H1 (cell line): ENCODE measurements at regions not wholly inside any gene's neighbourhood (a gene's known extent, or its start where the extent isn't known, plus 50 kb on each side); places are given as distances from the start of the nearest gene placed in this dataset.

ENCODE experiments used
- ASH2L ChIP-seq: fragments of 200-600, 300-600 bp; sonication (generic); IDR thresholded peaks from one replicate; pipeline ENCODE4 v1.7.1; 2017; ENCODE audit warnings: low read length
- GABPA ChIP-seq: IDR thresholded peaks from 2 replicates; pipeline ENCODE4 v1.6.1; 2011; ENCODE audit warnings: mild to moderate bottlenecking, low read length, moderate library complexity, borderline replicate concordance; ENCODE audit not compliant: insufficient read depth
- POU5F1 ChIP-seq: IDR thresholded peaks from 2 replicates; pipeline ENCODE4 v1.6.1; 2011; ENCODE audit warnings: low read depth, mild to moderate bottlenecking, low read length, moderate library complexity
- SAP30 ChIP-seq: fragments of 300-600 bp; sonication (generic); IDR thresholded peaks from 2 replicates; pipeline ENCODE4 v1.7.1; 2012; ENCODE audit warnings: low read length, moderate library complexity, mild to moderate bottlenecking, inconsistent platforms; ENCODE audit not compliant: insufficient read depth, insufficient replicate concordance
- SP1 ChIP-seq: IDR thresholded peaks from 2 replicates; pipeline ENCODE4 v1.6.1; 2011; ENCODE audit warnings: low read depth, low read length
- TF ChIP-seq, protein P1 (sequence below): fragments of 300-600 bp; sonication (generic); IDR thresholded peaks from 2 replicates; pipeline ENCODE4 v1.7.1; 2012; ENCODE audit warnings: low read length, moderate library complexity, mild to moderate bottlenecking, inconsistent platforms; ENCODE audit not compliant: insufficient replicate concordance

DNA sequence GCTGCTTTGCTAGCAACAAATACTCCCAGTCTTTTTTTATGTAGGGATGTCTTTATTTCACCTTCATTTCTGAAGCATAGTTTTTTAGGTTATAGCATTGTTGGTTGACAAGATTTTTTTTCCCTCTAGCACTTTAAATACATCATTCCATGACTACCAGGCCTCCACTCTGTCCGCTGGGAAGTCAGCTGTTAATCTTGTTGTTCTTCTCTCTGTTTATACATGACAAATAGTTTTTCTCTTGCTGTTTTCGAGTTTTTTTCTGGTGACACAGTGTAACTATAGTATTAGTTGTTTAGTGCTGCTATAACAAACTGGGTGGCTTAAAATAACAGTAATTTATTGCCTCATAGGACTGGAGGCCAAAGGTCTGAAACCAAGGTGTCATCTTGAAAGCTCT lies 205.5 kb upstream of the CNTNAP4 start (continued):
- TF ChIP-seq, protein P1, sequence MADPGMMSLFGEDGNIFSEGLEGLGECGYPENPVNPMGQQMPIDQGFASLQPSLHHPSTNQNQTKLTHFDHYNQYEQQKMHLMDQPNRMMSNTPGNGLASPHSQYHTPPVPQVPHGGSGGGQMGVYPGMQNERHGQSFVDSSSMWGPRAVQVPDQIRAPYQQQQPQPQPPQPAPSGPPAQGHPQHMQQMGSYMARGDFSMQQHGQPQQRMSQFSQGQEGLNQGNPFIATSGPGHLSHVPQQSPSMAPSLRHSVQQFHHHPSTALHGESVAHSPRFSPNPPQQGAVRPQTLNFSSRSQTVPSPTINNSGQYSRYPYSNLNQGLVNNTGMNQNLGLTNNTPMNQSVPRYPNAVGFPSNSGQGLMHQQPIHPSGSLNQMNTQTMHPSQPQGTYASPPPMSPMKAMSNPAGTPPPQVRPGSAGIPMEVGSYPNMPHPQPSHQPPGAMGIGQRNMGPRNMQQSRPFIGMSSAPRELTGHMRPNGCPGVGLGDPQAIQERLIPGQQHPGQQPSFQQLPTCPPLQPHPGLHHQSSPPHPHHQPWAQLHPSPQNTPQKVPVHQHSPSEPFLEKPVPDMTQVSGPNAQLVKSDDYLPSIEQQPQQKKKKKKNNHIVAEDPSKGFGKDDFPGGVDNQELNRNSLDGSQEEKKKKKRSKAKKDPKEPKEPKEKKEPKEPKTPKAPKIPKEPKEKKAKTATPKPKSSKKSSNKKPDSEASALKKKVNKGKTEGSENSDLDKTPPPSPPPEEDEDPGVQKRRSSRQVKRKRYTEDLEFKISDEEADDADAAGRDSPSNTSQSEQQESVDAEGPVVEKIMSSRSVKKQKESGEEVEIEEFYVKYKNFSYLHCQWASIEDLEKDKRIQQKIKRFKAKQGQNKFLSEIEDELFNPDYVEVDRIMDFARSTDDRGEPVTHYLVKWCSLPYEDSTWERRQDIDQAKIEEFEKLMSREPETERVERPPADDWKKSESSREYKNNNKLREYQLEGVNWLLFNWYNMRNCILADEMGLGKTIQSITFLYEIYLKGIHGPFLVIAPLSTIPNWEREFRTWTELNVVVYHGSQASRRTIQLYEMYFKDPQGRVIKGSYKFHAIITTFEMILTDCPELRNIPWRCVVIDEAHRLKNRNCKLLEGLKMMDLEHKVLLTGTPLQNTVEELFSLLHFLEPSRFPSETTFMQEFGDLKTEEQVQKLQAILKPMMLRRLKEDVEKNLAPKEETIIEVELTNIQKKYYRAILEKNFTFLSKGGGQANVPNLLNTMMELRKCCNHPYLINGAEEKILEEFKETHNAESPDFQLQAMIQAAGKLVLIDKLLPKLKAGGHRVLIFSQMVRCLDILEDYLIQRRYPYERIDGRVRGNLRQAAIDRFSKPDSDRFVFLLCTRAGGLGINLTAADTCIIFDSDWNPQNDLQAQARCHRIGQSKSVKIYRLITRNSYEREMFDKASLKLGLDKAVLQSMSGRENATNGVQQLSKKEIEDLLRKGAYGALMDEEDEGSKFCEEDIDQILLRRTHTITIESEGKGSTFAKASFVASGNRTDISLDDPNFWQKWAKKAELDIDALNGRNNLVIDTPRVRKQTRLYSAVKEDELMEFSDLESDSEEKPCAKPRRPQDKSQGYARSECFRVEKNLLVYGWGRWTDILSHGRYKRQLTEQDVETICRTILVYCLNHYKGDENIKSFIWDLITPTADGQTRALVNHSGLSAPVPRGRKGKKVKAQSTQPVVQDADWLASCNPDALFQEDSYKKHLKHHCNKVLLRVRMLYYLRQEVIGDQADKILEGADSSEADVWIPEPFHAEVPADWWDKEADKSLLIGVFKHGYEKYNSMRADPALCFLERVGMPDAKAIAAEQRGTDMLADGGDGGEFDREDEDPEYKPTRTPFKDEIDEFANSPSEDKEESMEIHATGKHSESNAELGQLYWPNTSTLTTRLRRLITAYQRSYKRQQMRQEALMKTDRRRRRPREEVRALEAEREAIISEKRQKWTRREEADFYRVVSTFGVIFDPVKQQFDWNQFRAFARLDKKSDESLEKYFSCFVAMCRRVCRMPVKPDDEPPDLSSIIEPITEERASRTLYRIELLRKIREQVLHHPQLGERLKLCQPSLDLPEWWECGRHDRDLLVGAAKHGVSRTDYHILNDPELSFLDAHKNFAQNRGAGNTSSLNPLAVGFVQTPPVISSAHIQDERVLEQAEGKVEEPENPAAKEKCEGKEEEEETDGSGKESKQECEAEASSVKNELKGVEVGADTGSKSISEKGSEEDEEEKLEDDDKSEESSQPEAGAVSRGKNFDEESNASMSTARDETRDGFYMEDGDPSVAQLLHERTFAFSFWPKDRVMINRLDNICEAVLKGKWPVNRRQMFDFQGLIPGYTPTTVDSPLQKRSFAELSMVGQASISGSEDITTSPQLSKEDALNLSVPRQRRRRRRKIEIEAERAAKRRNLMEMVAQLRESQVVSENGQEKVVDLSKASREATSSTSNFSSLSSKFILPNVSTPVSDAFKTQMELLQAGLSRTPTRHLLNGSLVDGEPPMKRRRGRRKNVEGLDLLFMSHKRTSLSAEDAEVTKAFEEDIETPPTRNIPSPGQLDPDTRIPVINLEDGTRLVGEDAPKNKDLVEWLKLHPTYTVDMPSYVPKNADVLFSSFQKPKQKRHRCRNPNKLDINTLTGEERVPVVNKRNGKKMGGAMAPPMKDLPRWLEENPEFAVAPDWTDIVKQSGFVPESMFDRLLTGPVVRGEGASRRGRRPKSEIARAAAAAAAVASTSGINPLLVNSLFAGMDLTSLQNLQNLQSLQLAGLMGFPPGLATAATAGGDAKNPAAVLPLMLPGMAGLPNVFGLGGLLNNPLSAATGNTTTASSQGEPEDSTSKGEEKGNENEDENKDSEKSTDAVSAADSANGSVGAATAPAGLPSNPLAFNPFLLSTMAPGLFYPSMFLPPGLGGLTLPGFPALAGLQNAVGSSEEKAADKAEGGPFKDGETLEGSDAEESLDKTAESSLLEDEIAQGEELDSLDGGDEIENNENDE: no peak
- TF ChIP-seq GABPA: no peak
- TF ChIP-seq ASH2L: no peak
- TF ChIP-seq SP1: no peak
- no peak for TF ChIP-seq POU5F1
- TF ChIP-seq SAP30: no peak
